ENCODE measurements at regions not wholly inside any gene's neighbourhood (a gene's known extent, or its start where the extent isn't known, plus 50 kb on each side); places are given as distances from the start of the nearest gene placed in this dataset.

DNA sequence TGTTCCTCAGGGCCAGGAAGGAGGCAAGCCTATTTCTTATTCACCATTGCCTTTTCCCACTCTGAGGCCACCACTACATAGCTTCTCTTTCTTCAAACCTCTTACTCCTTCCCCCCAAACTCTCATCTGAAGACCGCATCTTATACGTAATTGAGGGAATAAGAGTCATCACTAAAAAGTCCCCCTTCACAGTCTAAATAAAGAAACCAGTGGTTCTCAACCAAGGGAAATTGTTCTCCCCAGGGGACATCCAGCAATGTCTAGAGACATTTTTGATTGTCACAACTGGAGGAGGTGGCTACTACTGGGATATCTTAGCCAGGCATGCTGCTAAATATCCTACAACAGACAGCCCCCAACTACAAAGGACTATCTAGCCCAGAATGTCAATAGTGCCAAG lies 327.6 kb upstream of the CNR1 start:
- in situ Hi-C loops (cut with HindIII; ENCODE audit: extremely low pct_ligation_motif_present, low pct_unique_long_range_greater_than_20kb) (no loop called here), intact Hi-C loops (cut with micrococcal nuclease; ENCODE audit: unreplicated experiment) (loop anchor here (5.0 kb wide), 1 partner anchor 561 kb away; no protein-coding TSS in a partner anchor)
- Histone ChIP-seq H2AFZ (ENCODE audit: low read length) (no peak overlapping the region), H3K9me3 (ENCODE audit: low read length) (no peaks in the 10 kb centered on the region), H3K4me1 (ENCODE audit: insufficient read depth, low read length) (no peaks in the 10 kb centered on the region), H4K20me1 (ENCODE audit: insufficient read depth, low read length) (no peaks in the 10 kb centered on the region), H3K4me2 (ENCODE audit: low read depth, low read length) (no peak overlapping the region), H3K27ac (ENCODE audit: extremely low read length, insufficient read depth, low read length) (no peak overlapping the region), H3K27me3 (ENCODE audit: control insufficient read depth in 1 of 2, insufficient read depth in 2 of 2, low read length in 2 of 2) (no peaks in the 10 kb centered on the region; a peak in 1 of 5 replicates), H3K9ac (ENCODE audit: insufficient read depth, low read depth, low read length) (no peak overlapping the region), H3K4me3 (replicated peaks in 1 of 3; ENCODE audit: insufficient read depth in 1 of 3, low read depth in 2 of 3, low read length in 3 of 3) (no peak overlapping the region), H3K79me2 (ENCODE audit: insufficient read depth, low read length) (no peaks in the 10 kb centered on the region), H3K36me3 (replicated peaks in 1 of 2; ENCODE audit: control insufficient read depth in 1 of 2, insufficient read depth in 2 of 2, low read length in 2 of 2) (no peaks in the 10 kb centered on the region)
- no TSS peak for BruUV-seq (replicated peaks)
- ChIA-PET POLR2A (no interaction called here), CTCF (ENCODE audit: low intra/inter-chr PET ratio, low total read pairs) (no interaction called here)
- ATAC-seq (no peak), DNase-seq (ENCODE audit: low spot score) (no peak), FAIRE-seq (no peak)
- 97% methylated on average over 2 of the region's 2 CpGs for WGBS (ENCODE audit: low lambda C conversion rate)
- TF ChIP-seq MTA3 (CRISPR knock-in tag; IDR thresholded peaks at IDR 0.05) (no peak), FOXA1 (IDR thresholded peaks at IDR 0.05) (no peak), FOXA1 (CRISPR knock-in tag; IDR thresholded peaks at IDR 0.05) (no peak), ZNF335 (CRISPR knock-in tag; IDR thresholded peaks at IDR 0.05) (no peak)

DNA sequence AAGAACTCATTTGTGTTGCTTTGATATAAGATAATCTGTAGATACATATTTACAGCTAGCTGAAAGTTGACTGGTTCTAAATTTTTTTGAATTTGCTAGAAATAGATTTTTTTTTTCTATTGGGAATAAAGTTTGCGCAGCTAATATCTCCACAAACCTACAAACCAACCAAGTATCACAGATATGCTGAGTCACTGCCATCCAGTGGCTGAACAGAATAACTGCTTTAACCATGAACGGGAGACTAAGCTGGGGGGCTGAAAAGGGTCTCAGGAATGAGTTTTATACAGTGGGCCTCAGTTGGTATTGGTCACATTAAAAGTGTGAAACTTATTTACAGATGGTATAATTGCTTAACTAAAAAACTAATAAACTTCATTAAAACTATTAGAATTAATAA lies 326.7 kb upstream of the CNR1 start:
- no peaks in the 10 kb centered on the region; a peak in 1 of 5 replicates for H3K27me3 ChIP-seq (ENCODE audit: control insufficient read depth in 1 of 2, insufficient read depth in 2 of 2, low read length in 2 of 2)
- peak; percentile 28 for FAIRE-seq
- no peaks in the 10 kb centered on the region for H4K20me1 ChIP-seq (ENCODE audit: insufficient read depth, low read length)
- BruUV-seq (replicated peaks): no TSS peak
- H3K79me2 ChIP-seq (ENCODE audit: insufficient read depth, low read length): no peaks in the 10 kb centered on the region
- no peak overlapping the region for H3K27ac ChIP-seq (ENCODE audit: extremely low read length, insufficient read depth, low read length)
- in situ Hi-C loops (cut with HindIII; ENCODE audit: extremely low pct_ligation_motif_present, low pct_unique_long_range_greater_than_20kb): no loop called here
- H3K4me2 ChIP-seq (ENCODE audit: low read depth, low read length): no peak overlapping the region
- POLR2A ChIA-PET: no interaction called here
- WGBS (ENCODE audit: low lambda C conversion rate): 46% methylated on average over 2 of the region's 2 CpGs
- no peaks in the 10 kb centered on the region for H3K36me3 ChIP-seq (replicated peaks in 1 of 2; ENCODE audit: control insufficient read depth in 1 of 2, insufficient read depth in 2 of 2, low read length in 2 of 2)
- no peak overlapping the region for H3K9ac ChIP-seq (ENCODE audit: insufficient read depth, low read depth, low read length)
- intact Hi-C loops (cut with micrococcal nuclease; ENCODE audit: unreplicated experiment): loop anchor here (5.0 kb wide), 1 partner anchor 561 kb away; no protein-coding TSS in a partner anchor
- H3K9me3 ChIP-seq (ENCODE audit: low read length): no peaks in the 10 kb centered on the region
- peak; percentile 18 for DNase-seq (ENCODE audit: low spot score)
- H2AFZ ChIP-seq (ENCODE audit: low read length): no peak overlapping the region
- H3K4me3 ChIP-seq (replicated peaks in 1 of 3; ENCODE audit: insufficient read depth in 1 of 3, low read depth in 2 of 3, low read length in 3 of 3): no peak overlapping the region
- H3K4me1 ChIP-seq (ENCODE audit: insufficient read depth, low read length): no peaks in the 10 kb centered on the region
- peak; percentile 50; the same call in 2 of the 3 replicates for ATAC-seq
- CTCF ChIA-PET (ENCODE audit: low intra/inter-chr PET ratio, low total read pairs): no interaction called here
- TF ChIP-seq NFE2 (CRISPR knock-in tag; IDR thresholded peaks at IDR 0.05): peak; percentile 75
- TF ChIP-seq, protein P1, sequence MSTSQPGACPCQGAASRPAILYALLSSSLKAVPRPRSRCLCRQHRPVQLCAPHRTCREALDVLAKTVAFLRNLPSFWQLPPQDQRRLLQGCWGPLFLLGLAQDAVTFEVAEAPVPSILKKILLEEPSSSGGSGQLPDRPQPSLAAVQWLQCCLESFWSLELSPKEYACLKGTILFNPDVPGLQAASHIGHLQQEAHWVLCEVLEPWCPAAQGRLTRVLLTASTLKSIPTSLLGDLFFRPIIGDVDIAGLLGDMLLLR (CRISPR knock-in tag; IDR thresholded peaks at IDR 0.05): no peak
- no peak for TF ChIP-seq HES4 (CRISPR knock-in tag; IDR thresholded peaks at IDR 0.05; ENCODE audit: borderline replicate concordance)
- TF ChIP-seq NFE2L2 (IDR thresholded peaks at IDR 0.05; ENCODE audit: low read length): peak; percentile 96
- TF ChIP-seq, protein P2, sequence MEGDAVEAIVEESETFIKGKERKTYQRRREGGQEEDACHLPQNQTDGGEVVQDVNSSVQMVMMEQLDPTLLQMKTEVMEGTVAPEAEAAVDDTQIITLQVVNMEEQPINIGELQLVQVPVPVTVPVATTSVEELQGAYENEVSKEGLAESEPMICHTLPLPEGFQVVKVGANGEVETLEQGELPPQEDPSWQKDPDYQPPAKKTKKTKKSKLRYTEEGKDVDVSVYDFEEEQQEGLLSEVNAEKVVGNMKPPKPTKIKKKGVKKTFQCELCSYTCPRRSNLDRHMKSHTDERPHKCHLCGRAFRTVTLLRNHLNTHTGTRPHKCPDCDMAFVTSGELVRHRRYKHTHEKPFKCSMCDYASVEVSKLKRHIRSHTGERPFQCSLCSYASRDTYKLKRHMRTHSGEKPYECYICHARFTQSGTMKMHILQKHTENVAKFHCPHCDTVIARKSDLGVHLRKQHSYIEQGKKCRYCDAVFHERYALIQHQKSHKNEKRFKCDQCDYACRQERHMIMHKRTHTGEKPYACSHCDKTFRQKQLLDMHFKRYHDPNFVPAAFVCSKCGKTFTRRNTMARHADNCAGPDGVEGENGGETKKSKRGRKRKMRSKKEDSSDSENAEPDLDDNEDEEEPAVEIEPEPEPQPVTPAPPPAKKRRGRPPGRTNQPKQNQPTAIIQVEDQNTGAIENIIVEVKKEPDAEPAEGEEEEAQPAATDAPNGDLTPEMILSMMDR (CRISPR knock-in tag; IDR thresholded peaks at IDR 0.05): peak; percentile 56
- TF ChIP-seq SIX1 (CRISPR knock-in tag; IDR thresholded peaks at IDR 0.05; ENCODE audit: borderline replicate concordance): no peak
- 0 out of 2 replicates have a peak, but pooled peaks have one; percentile 43 for TF ChIP-seq ZNF792 (CRISPR knock-in tag; IDR thresholded peaks at IDR 0.05)
- TF ChIP-seq STAG1 (CRISPR knock-in tag; IDR thresholded peaks at IDR 0.05): peak; percentile 65
- TF ChIP-seq SMC3 (IDR thresholded peaks at IDR 0.05; ENCODE audit: low read length): 0 out of 2 replicates have a peak, but pooled peaks have one; percentile 17
- no peak for TF ChIP-seq ZNF121 (CRISPR knock-in tag; IDR thresholded peaks at IDR 0.05)
- peak; percentile 61 to 65 for TF ChIP-seq MAFK (conservative IDR thresholded peaks at IDR 0.05 in 1 of 2, IDR thresholded peaks at IDR 0.05 in 1 of 2; ENCODE audit: low read length in 2 of 2)
- TF ChIP-seq PHF20 (CRISPR knock-in tag; IDR thresholded peaks at IDR 0.05): no peak
- TF ChIP-seq ZNF775 (CRISPR knock-in tag; IDR thresholded peaks at IDR 0.05; ENCODE audit: borderline replicate concordance): no peak
- no peak for TF ChIP-seq ZFAT (CRISPR knock-in tag; conservative IDR thresholded peaks at IDR 0.05)
